LNCaP clone FGC (cell line): ENCODE measurements at regions not wholly inside any gene's neighbourhood (a gene's known extent, or its start where the extent isn't known, plus 50 kb on each side); places are given as distances from the start of the nearest gene placed in this dataset.

Source experiments
- DNase-seq: peaks from one replicate; pipeline ENCODE4 v3.0.0-alpha.2; 2011; ENCODE audit warnings: low read depth
- H3K4me3 ChIP-seq: 2 replicates; pipeline ENCODE4 v1.5.1; 2011; ENCODE audit warnings: mild to moderate bottlenecking, low read depth, low read length, control low read depth
- CTCF ChIP-seq: IDR thresholded peaks from 2 replicates; pipeline ENCODE4 v1.5.1; 2012; ENCODE audit warnings: mild to moderate bottlenecking; ENCODE audit not compliant: control insufficient read depth, insufficient read depth; ENCODE audit errors: extremely low read depth

DNA sequence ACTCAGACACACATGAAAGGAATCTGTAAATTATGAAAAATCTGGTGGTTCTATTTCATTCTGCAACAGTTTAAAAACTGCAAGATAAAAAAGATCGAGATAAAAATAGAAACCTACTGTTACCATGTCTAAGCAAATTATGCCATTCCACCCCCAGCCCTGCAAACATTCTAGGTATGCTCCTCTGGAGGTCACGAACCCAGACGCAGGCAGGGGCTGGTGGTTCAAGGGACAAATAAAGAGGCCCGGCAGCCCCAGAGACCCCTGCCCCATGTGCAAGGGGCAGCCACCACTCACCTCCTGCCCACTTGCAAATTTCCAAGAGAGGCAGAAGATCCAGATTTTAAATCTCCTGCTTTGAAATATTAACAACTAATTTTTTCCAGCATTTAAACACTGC, 210.5 kb downstream of the ANAPC1 start:
- DNase-seq = no peak

GRCh38 chr2:111675419-111676194, 208.4 kb downstream of the ANAPC1 start:
- TF ChIP-seq CTCF = no peak
- DNase-seq = no peak
- no peak overlapping the region for H3K4me3 ChIP-seq

More for the DNA sequence above, 210.5 kb downstream of the ANAPC1 start:
- no peak overlapping the region for H3K4me3 ChIP-seq
- TF ChIP-seq CTCF = no peak

GRCh38 chr2:111676291-111676822, 207.6 kb downstream of the ANAPC1 start:
- TF ChIP-seq CTCF = no peak
- no peak overlapping the region for H3K4me3 ChIP-seq
- DNase-seq = no peak

DNA sequence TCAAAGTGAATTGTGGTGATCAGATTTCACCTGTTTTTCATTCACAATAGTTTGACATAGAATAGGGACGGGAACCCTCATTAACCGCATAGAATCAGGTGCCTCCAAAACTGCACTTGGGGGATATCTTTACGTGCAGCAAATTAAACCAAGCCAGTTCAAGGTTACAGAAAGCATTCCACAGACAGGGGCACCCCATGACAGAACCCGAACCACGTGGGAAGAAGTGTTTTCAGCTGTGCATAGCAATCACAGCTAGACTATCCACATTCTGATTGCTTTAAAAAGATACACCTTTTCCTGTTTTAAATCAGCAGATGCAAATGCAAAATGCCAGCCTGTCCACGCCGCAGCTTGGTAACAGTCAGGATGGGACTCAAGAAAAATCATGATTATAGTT, 205.8 kb downstream of the ANAPC1 start:
- DNase-seq = no peak
- no peak overlapping the region for H3K4me3 ChIP-seq
- no peak for TF ChIP-seq CTCF

- TF ChIP-seq CTCF = no peak
- no peak for DNase-seq
- H3K4me3 ChIP-seq = no peak overlapping the region
Measured at GRCh38 chr2:111678651-111679050, 205.3 kb downstream of the ANAPC1 start.

DNA sequence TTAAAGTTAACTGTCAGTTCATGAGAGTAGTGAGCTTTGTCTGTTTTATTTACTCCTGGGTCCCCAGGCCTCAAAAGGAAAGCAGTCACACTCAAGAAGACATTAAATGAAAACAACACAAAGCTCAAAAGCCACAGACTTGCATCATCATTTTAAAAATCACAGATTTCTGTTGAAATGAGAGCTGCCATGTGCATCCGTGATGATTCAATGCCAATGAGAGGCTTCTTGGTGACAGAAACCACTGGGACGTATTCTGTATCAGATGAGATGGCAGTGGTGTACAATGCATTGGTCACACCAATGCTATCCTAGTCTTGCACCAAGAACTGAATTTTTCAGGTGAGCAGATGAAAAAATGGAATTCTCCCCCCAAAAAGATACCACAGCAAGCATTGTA, 204.8 kb downstream of the ANAPC1 start:
- H3K4me3 ChIP-seq = no peak overlapping the region
- DNase-seq = no peak
- TF ChIP-seq CTCF = no peak

DNA sequence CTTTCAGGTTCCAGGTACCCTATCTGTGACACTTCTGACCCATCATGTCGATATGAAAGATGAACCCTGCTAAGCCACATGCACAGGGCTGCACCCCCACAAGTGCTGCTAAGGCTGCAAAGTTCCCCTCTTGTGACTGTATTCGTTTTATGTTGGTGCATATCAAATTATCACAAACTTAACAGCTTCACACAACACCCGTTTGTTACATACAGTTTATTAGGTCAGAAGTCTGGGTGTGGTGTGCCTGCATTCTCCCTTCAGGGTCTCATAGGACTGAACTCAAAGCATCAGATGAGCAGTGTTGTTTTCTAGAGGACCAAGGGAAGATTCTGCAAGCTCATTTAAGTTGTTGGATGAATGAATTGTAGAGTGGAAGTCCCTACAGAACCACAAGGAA, 199.4 kb downstream of the ANAPC1 start:
- TF ChIP-seq CTCF = no peak
- no peak for DNase-seq
- no peak overlapping the region for H3K4me3 ChIP-seq
